ENCODE measurements at regions not wholly inside any gene's neighbourhood (a gene's known extent, or its start where the extent isn't known, plus 50 kb on each side); places are given as distances from the start of the nearest gene placed in this dataset.

GRCh38 chr2:129336276-129336675 lies 643.2 kb upstream of the RAB6C start:
- TF ChIP-seq CTCF (IDR thresholded peaks at IDR 0.05) = no peak
- TF ChIP-seq USF2 (IDR thresholded peaks at IDR 0.05; ENCODE audit: borderline replicate concordance, low read depth, low read length) = no peak
- no peak for TF ChIP-seq TEAD4 (IDR thresholded peaks at IDR 0.05; ENCODE audit: borderline replicate concordance, insufficient read depth)
- TF ChIP-seq POLR2AphosphoS5 (IDR thresholded peaks at IDR 0.05; ENCODE audit: low read depth, low read length) = no peak

All from SK-N-SH (cell line).